GM18867 (cell line): ENCODE measurements at regions not wholly inside any gene's neighbourhood (a gene's known extent, or its start where the extent isn't known, plus 50 kb on each side); places are given as distances from the start of the nearest gene placed in this dataset.
"Not testable (repeated sequence)": the region's sequence is repeated elsewhere in the genome, so short reads cannot be mapped to it uniquely, and the experiment has no call there.

Experiments
- ATAC-seq: cut with Tn5 transposase; IDR thresholded peaks from one replicate; pipeline ENCODE4 v1.9.1; 2021; ENCODE audit warnings: mild to moderate bottlenecking, moderate library complexity; ENCODE audit not compliant: unreplicated experiment

DNA sequence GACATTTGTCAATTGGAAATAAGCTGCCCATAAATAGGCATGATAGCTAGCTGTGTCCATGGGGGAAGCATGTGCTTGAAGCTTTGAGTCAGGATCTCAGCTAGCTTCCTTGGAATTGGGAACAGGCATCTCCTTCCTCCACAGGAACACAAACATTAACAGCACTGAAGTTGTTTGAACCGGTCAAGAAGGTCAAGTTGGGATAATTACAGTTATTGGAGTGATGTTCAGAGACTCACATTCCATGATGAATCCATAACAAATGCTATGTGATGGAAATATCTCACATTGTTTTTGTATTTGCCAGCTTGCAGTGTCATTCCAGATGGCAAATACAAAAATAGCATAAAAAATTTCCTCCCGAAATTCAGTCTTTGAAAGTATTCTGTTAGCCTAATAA lies 347.6 kb upstream of the SMIM21 start:
- ATAC-seq, result no peak

DNA sequence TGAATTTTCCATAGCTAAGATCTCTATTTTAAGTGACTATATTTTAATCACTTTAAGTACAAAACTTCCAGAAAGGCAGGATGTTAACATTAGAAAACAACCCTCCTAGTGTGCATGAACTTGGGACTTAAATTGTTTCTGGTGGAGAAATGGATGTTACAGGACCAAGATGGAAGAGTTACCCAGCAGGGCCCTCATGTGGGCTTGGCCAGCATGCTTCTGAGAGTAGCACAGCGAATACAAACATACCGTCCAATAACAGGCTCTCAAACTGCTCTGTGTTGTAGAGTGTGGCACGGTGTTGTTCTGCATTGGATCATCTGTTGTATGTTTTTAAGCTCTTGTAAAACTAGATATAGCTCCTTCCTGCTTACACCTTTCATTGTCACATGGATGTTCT lies 346.1 kb upstream of the SMIM21 start:
- ATAC-seq, result no peak

DNA sequence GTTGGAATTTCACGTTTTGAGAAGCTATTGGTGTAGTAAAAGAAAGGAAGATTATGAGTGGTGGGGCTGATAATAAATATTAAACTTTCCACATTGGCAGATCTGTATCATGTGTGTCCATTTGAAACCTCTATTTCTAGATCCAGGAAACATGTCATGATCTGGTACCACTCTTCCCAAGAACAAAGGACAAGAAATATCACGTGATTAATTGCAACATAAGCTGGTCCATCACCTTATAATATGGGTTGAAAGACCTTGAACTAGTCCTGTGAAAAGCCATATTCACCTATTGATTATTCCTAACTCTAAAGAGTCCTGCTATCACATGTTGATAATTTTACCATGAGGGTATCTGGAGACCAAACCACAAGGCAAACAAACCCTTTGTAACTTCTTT lies 335.3 kb upstream of the SMIM21 start:
- ATAC-seq, result no peak

DNA sequence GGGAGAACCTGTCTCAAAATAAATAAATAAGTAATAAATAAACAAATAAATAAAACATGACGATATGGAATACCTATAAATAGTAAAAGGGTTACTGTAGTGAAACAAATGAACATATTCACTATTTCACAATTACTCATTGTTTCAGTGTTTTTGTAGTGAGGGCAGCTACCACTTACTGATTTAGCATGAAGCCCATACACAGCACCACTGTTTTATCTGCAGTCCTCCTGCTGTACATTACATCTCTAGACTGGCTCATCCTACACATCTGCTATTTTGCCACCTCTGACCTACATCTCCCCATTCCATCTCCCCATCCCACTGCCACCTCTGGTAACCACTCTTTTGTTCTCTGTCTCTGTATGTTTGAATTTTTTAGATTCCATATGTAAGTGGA lies 332.7 kb upstream of the SMIM21 start:
- ATAC-seq, result no peak

DNA sequence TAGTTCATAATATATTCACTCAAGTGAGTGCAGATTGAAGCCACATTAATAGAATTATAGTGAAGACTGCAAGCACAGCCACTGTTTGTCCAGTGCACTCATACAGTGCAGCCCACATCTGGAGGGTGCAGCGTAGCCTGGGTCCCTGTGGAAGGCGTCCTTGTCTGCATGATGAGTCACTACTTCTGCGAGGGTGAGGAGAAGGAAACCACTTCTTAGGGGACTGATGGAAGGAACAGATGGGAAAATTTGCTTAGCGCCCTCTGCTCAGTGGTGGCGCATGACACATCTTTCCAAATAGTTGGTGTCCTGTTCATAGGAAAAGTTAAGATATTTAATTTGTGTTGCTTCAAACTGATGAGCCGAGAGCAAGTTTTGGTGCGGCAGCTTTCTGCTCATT lies 330.4 kb upstream of the SMIM21 start:
- no peak for ATAC-seq

DNA sequence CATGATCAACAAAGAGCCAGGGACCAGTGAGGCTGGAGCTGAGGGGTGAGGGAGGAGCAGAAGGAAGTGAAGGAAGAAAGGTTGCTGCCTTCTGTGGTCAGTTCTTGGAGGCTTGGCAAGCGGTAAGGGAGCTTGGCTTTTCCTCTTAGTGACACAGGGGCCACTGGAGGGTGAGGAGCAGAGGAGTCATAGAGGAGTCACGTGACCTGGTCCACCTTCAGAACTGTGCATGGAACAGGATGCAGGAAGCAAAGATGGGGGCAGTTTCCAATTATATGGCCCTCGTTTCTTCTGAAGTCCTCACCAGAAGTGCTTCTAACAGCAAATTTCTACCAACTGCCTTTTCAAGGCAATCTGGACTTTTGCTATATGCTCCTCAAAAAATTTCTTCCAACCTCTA lies 326.9 kb upstream of the SMIM21 start:
- ATAC-seq, result no peak

DNA sequence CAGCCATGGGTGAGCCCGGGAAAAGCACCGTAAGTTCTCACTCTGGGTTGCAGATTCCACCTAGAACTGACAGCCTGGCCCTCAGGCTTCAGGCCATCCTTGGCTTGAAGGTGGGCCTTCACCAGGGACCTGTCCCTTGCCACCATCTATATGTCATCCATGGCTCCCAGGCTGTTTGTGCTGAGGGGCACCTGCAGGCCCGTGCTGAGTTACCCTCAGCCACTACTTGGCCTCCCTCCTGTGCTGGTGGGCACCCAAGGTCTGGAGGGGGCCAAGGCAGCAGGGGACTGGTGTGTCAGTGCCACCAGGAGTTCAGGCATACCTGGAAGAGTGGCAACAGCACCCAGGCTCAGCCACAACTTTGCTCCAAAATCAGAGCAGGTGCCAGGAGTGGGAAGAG lies 326.2 kb upstream of the SMIM21 start:
- no peak for ATAC-seq

DNA sequence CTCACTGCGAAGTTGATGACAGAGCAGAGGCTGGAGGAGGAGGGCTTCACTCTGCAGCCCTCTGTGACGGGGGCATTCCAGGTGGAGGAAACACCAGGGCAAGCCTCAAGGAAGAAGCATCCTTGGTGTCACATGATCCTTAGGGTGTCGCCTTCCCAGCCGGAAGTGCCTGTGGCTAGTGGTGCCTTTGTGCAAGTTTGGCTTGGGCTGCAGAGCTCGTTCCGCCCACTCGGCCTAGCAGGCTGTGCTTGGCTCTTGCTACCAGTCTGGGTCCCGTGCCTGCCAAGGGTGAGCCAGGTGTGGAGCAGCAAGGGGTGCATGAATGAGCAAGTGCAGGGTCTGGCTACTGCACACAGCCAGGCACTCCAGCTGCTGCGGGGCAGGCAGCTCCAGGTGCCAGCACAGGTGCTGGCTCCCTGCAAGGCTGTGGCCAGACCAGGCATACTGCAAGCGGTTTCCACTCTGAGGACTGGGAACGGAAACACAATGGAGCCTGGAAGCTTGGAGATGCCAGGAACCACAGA lies 325.3 kb upstream of the SMIM21 start:
- no peak for ATAC-seq

DNA sequence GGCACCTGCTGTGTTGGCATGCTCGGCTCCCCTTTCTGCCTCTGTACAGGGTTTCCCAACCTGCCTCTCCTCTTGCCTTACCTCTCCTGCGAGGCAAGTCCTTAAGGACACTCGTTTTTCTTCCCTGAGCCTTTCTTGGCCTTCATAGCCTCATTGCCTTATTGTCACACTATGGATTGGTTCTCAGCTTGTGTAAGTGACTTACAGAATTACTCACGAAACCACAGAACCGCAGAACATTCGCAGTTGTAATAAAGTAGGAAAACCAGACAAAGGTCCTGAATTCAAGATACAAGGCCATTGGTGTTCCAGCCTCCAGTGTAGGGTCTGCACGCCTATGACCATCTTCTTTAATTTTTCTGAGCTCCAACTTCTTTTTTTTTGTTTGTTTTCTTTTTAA lies 317.6 kb upstream of the SMIM21 start:
- no peak for ATAC-seq

DNA sequence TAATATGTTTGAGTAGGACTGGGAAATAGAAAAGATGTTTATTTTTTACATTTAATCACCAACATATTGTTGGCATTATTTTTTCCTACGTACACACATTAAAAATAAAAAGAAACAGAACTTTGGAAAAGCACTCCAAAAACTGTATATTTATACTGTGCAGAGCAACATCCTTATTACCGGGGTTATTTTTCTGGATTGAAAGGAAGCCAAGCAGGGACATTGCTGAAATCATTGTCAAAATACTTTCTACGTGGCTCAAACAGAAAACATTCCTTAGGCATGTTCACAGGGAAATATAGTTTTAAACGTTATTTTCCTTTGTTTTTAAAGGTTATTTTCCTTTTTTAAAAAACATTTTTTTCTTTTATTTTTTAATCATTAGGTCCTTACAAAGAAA lies 315.0 kb upstream of the SMIM21 start:
- ATAC-seq, result no peak

DNA sequence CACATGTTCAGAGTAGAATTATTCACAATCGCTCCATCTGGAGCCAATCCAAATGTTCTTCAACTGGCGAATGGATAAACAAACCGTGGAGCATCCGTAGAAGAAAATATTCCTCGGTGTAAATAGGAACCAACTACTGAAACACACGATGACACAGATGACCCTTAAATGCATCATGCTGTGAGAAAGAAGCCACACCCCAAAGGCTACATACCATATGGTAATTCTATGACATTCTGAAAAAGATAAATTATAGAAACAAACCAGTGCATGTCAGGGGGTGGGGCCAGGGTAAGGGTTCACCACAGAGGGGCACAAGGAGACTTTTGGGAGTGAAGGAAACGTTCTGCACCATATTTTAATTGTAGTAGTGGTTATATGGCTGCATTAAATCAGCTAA lies 312.2 kb upstream of the SMIM21 start:
- ATAC-seq, result no peak

DNA sequence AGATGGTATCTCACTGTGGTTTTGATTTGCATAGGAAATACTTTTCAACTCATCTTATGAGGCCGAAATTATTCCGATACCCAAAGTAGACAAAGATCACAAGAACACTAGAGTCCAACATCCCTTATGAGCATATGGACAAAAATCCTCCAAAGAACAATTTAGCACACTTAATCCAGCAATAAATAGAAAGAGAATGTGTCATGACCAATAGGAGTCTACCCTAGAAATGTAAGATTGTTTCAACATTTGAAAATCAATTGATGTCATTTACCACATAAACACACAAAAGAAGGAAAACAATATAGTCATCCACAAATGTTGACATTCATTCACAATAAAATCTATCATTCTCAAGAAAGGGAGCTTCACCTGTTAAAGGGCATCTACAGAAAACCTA lies 307.8 kb upstream of the SMIM21 start:
- ATAC-seq, result no peak

DNA sequence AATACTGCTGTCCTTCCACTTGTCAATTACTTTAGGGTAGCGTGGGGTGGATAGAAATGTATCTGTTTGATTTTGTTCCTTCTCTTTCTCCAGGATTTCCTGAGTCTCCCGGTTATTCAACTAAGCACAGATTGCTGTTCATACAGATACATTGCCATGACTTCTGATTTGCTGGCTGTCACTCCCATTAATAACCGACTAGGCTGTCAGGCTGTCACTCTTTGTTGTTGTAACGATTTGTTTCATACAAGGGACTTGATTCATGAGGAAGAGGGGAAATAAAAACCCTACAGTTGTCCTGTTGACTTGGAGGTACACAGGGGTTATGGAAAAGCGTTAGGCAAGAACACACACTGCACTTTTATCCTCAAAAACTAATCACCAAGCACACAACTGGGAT lies 302.7 kb upstream of the SMIM21 start:
- ATAC-seq, result no peak

DNA sequence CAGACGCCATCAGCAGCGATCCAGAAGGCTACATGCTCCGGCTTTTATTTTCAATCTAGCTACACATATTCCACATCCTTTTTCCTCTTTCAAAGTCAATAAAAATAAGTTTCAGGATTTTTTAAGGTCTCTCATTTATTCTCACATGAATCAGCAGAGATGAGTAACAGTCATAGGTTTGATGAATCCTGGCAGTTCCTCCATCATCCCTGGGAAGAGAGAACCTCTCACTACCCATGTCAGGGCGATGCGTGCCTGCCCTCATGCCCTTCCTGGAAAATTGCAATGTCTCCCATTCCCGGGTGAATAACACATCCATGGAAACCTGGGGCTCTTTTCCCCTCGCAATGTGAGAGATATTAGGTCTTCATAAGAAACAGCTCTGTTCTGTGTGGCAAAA lies 301.1 kb upstream of the SMIM21 start:
- no peak for ATAC-seq

DNA sequence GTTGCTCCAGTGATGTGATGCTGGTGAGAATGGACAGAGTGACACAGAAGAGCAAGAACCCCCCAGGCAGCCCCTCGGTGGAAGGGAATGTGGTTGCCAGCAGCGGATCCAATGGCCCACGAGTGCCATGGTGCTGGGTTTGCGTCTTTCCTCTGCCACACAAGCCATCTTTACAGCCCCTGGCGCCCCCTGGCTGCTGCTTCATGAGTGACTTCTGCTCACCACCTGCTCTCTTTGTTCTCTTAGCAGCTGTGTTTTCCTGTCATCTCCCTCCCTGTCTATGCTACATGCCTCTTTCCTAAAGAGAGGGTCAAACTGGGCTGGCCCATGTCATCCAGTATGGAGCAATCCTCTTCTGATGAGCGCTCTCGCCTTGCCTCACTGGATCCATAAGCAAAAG lies 300.0 kb upstream of the SMIM21 start:
- ATAC-seq, result no peak

DNA sequence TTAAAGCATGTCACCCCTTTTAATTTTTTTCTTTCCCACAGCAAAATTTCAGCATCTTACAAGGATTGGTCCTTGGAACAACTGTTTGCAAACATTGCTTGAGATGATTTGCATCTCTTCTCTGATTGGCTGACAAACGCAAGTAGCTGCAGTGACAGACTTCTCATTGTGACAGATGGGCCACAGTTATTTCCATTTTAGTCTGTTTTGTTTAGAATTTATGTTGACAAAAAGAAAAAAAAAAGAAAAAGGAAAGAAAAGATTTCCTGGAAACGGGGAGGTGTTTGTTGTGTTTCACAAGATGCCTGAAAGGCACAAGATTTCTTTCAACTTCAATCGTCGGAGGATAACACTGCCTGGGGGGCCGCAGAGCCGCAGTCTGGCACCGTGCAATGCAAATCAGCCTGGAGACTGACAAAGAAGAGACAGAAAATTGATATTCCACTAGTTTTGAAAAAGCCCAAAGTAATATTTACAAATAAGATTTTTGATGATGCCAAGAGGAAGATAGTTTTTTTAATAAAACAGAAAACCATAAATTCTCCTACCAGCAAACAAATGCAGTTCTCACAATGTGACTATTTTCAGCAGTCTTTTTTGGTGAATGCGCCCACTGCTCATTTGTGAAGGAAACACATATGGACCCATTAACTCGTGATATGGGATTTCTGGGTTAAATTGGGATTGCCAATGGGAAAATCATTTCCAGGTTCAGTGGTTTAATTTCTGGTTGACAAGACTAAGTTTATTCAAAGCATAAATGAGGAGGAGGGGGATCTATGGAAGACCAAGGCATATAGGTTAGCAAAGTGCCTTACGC lies 296.2 kb upstream of the SMIM21 start:
- ATAC-seq, result no peak

DNA sequence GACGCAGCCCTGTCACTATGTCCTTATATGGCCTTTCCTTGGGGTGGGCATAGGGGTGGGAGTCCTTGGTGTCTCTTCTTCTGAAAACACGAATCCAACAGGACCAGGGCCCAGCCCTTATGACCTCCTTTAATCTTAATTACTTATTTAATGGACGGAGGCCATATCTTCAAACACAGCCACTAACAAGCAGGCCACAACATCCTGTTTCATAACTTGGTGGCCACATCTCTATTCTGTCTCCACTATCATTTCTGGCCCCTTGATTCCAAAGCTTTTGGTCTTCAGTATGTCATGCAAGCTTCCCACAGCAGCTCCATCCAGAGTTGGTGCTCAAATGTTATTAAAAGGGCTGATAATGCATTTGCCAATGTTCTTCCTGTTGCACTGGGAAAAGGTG lies 287.3 kb upstream of the SMIM21 start:
- ATAC-seq, result no peak

DNA sequence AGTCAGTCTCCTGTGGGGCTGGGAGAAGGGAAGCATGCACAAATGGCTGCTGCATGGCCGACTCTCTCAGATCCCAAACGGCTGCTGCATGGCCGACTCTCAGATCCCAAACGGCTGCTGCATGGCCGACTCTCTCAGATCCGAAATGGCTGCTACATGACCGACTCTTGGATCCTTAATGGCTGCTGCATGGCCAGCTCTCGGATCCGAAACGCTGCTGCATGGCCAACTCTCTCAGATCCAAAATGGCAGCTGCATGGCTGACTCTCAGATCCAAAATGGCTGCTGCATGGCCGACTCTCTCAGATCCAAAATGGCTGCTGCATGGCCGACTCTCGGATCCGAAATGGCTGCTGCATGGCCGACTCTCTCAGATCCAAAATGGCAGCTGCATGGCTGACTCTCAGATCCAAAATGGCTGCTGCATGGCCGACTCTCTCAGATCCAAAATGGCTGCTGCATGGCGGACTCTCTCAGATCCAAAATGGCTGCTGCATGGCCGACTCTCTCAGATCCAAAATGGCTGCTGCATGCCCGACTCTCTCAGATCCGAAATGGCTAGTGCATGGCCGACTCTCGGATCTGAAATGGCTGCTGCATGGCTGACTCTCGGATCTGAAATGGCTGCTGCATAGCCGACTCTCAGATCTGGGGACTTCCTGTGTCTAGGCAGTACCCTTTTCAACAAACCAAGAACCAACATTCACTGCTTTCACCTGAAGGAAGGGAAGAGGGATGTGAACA lies 284.8 kb upstream of the SMIM21 start:
- ATAC-seq, result not testable (repeated sequence)

DNA sequence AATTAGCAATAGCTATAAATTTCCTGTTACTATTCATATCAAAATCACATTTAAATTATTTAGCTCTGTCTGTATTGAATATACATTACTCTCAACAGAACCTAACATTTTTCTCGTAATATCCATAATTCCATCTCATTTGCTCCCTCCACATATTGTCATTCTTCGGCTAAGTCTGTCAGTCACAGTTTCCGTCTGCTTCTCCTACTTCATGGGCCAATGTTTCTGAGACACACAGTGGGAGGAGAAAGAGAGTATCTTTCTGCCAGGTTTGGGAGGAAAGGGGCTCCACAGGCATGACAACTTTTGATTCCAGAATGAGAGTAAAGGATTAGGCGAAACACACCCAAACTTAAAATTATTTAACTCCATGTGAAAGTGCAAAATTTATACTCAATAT lies 273.1 kb upstream of the SMIM21 start:
- no peak for ATAC-seq

DNA sequence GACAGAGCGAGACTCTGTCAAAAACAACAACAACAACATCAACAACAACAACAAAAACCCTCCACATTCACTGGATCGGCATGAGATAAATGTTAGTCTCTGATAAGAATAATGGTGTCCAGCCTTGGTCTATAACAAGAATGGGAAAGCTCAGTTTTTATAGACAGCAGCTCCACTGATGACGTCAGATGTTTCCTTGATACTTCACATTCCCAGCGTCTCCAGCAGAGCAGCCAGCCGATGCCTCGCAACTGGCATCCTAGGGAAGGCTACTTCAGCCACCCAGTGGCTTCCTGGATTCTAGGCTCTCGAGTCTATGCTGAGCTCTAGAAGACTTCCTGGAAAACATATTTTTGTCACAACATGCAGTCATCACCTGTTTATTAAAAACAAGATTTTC lies 271.4 kb upstream of the SMIM21 start:
- no peak for ATAC-seq

DNA sequence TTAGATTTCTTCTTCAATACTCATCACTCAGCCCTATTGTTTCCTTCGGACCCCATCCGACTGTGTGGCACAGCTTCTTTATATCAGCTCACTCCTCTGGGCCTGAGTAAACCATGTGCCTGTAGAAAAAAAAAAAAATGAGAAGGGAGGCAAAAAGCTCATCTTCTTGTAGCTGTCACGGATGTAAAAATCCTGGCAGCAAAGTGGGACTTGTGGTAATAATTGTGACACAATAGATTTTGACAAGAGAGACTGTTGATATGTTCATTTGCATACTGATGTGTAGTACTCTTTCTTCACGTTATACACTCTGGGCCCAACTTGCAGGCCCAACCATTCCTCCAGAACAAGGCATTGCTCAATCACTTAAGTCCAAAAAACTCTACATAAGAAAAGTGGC lies 270.0 kb upstream of the SMIM21 start:
- ATAC-seq, result no peak

DNA sequence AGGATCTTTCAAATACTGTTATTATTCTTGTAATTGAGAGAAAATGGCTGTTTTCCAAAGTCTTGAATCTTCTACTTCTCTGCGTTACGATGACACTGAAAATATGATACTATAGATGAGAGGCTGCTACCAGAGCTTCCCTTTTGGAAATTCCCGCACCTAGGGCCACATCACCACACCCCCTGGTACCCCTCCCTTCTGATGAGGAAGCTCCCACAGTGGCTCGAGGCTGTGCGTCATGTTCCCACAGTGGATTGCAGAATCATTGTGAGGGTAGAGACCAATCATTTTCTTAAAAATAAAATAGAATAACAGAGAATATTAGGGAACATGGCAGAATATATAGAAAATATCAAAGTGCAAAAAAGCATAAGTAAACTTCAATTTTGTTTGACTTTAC lies 268.9 kb upstream of the SMIM21 start:
- ATAC-seq, result no peak
